H9 (cell line): ENCODE measurements at regions not wholly inside any gene's neighbourhood (a gene's known extent, or its start where the extent isn't known, plus 50 kb on each side); places are given as distances from the start of the nearest gene placed in this dataset.

Experiments used
- DNase-seq: peaks from one replicate; pipeline ENCODE4 v3.0.0-alpha.2; 2017
- H2AFZ ChIP-seq: one replicate; pipeline ENCODE4 v1.6.1; 2013; ENCODE audit warnings: mild to moderate bottlenecking, low read length, control low read depth, moderate library complexity
- H2AK5ac ChIP-seq: 2 replicates; pipeline ENCODE4 v1.6.1; 2013; ENCODE audit warnings: low read length, control low read depth, mixed read lengths; ENCODE audit not compliant: insufficient read length
- H2BK120ac ChIP-seq: one replicate; pipeline ENCODE4 v1.6.1; 2013; ENCODE audit warnings: low read depth, mild to moderate bottlenecking, low read length, control low read depth, inconsistent platforms; ENCODE audit not compliant: poor library complexity, severe bottlenecking
- H2BK12ac ChIP-seq: 2 replicates; pipeline ENCODE4 v1.6.1; 2013; ENCODE audit warnings: low read length, control low read depth, mixed read lengths, low read depth; ENCODE audit not compliant: insufficient read length
- H2BK15ac ChIP-seq: 2 replicates; pipeline ENCODE4 v1.6.1; 2013; ENCODE audit warnings: low read depth, low read length, control low read depth
- H2BK20ac ChIP-seq: one replicate; pipeline ENCODE4 v1.6.1; 2013; ENCODE audit warnings: low read depth, mild to moderate bottlenecking, low read length, control low read depth, inconsistent platforms; ENCODE audit not compliant: poor library complexity, severe bottlenecking
- H2BK5ac ChIP-seq: 2 replicates; pipeline ENCODE4 v1.6.1; 2013; ENCODE audit warnings: low read length, control low read depth, mixed read lengths; ENCODE audit not compliant: insufficient read length
- H3K14ac ChIP-seq: 2 replicates; pipeline ENCODE4 v1.6.1; 2013; ENCODE audit warnings: low read length, control low read depth; ENCODE audit not compliant: insufficient read depth
- H3K18ac ChIP-seq: 2 replicates; pipeline ENCODE4 v1.6.1; 2013; ENCODE audit warnings: low read depth, mild to moderate bottlenecking, mixed read lengths, low read length, control low read depth; ENCODE audit not compliant: insufficient read length
- H3K23ac ChIP-seq: 2 replicates; pipeline ENCODE4 v1.6.1; 2013; ENCODE audit warnings: low read length, control low read depth, mixed read lengths, low read depth; ENCODE audit not compliant: insufficient read length
- H3K23me2 ChIP-seq: 2 replicates; pipeline ENCODE4 v1.6.1; 2013; ENCODE audit warnings: low read depth, mild to moderate bottlenecking, mixed read lengths, low read length, control low read depth; ENCODE audit not compliant: insufficient read length, poor library complexity, severe bottlenecking
- H3K27ac ChIP-seq: 2 replicates; pipeline ENCODE4 v1.5.1; 2013; ENCODE audit warnings: low read length, control low read depth, mixed read lengths, low read depth; ENCODE audit not compliant: insufficient read length
- H3K27me3 ChIP-seq: 2 replicates; pipeline ENCODE4 v1.6.1; 2013; ENCODE audit warnings: low read length, control low read depth, inconsistent platforms; ENCODE audit not compliant: insufficient read depth
- H3K4ac ChIP-seq: 2 replicates; pipeline ENCODE4 v1.6.1; 2013; ENCODE audit warnings: low read depth, mild to moderate bottlenecking, control low read depth, inconsistent platforms, low read length, moderate library complexity
- H3K4me1 ChIP-seq: 2 replicates; pipeline ENCODE4 v1.6.1; 2013; ENCODE audit warnings: low read length, control low read depth, inconsistent platforms; ENCODE audit not compliant: insufficient read depth
- H3K4me2 ChIP-seq: 2 replicates; pipeline ENCODE4 v1.6.1; 2013; ENCODE audit warnings: low read length, control low read depth, mixed read lengths; ENCODE audit not compliant: insufficient read length, insufficient read depth
- H3K56ac ChIP-seq: 2 replicates; pipeline ENCODE4 v1.6.1; 2013; ENCODE audit warnings: low read depth, mild to moderate bottlenecking, mixed read lengths, low read length, control low read depth; ENCODE audit not compliant: insufficient read length
- H3K79me1 ChIP-seq: 2 replicates; pipeline ENCODE4 v1.6.1; 2013; ENCODE audit warnings: low read depth, mild to moderate bottlenecking, moderate library complexity, low read length, control low read depth, inconsistent platforms; ENCODE audit not compliant: insufficient read depth, poor library complexity, severe bottlenecking
- H3K79me2 ChIP-seq: 2 replicates; pipeline ENCODE4 v1.6.1; 2013; ENCODE audit warnings: low read length, control low read depth, inconsistent platforms; ENCODE audit not compliant: insufficient read depth
- H3K9ac ChIP-seq: 2 replicates; pipeline ENCODE4 v1.6.1; 2013; ENCODE audit warnings: low read length, control low read depth, mixed read lengths; ENCODE audit not compliant: insufficient read length; ENCODE audit errors: extremely low read depth
- H3K9me3 ChIP-seq: one replicate; pipeline ENCODE4 v1.6.1; 2013; ENCODE audit warnings: low read depth, low read length, inconsistent platforms; ENCODE audit not compliant: control insufficient read depth
- H3T11ph ChIP-seq: one replicate; pipeline ENCODE4 v1.6.1; 2013; ENCODE audit warnings: mild to moderate bottlenecking, low read length, control low read depth, inconsistent platforms
- H4K20me1 ChIP-seq: one replicate; pipeline ENCODE4 v1.6.1; 2013; ENCODE audit not compliant: control insufficient read depth, insufficient read length, insufficient read depth
- H4K5ac ChIP-seq: 2 replicates; pipeline ENCODE4 v1.6.1; 2013; ENCODE audit warnings: low read depth, mild to moderate bottlenecking, mixed read lengths, low read length, control low read depth; ENCODE audit not compliant: insufficient read length
- H4K8ac ChIP-seq: replicated peaks from 2 replicates; pipeline ENCODE4 v1.6.1; 2013; ENCODE audit warnings: low read length, control low read depth, mixed read lengths, low read depth; ENCODE audit not compliant: insufficient read length
- H4K91ac ChIP-seq: 2 replicates; pipeline ENCODE4 v1.6.1; 2013; ENCODE audit warnings: low read depth, mild to moderate bottlenecking, moderate library complexity, mixed read lengths, low read length, control low read depth; ENCODE audit not compliant: insufficient read length
- H3K27ac Mint-ChIP-seq, 3 experiments: 2 replicates in 2 of 3; 3 replicates in 1 of 3; pipeline ENCODE4 v1.8.0; 2020 to 2021; ENCODE audit warnings: mixed read lengths in 3 of 3, mild to moderate bottlenecking in 1 of 3, moderate library complexity in 1 of 3
- H3K27me3 Mint-ChIP-seq: 2 replicates; pipeline ENCODE4 v1.8.0; 2021; ENCODE audit warnings: low read depth, mild to moderate bottlenecking, moderate library complexity, mixed read lengths
- H3K36me3 Mint-ChIP-seq, 3 experiments: 2 replicates in 2 of 3; 3 replicates in 1 of 3; pipeline ENCODE4 v1.8.0; 2020 to 2021; ENCODE audit warnings: low read depth in 3 of 3, mixed read lengths in 3 of 3; ENCODE audit not compliant: insufficient read depth in 1 of 3
- H3K4me1 Mint-ChIP-seq, 2 experiments: 2 replicates each; pipeline ENCODE4 v1.8.0; 2020; ENCODE audit warnings: mixed read lengths in 2 of 2
- H3K4me3 Mint-ChIP-seq, 2 experiments: 2 replicates in 1 of 2; 3 replicates in 1 of 2; pipeline ENCODE4 v1.8.0; 2020 to 2021; ENCODE audit warnings: mild to moderate bottlenecking in 2 of 2, mixed read lengths in 2 of 2, moderate library complexity in 1 of 2
- H3K9me3 Mint-ChIP-seq, 2 experiments: 2 replicates in 1 of 2; 3 replicates in 1 of 2; pipeline ENCODE4 v1.8.0; 2020; ENCODE audit warnings: mild to moderate bottlenecking in 2 of 2, mixed read lengths in 2 of 2, moderate library complexity in 1 of 2
- CTCF ChIP-seq: fragments of 200-600 bp; sonication (generic); conservative IDR thresholded peaks from 3 replicates; pipeline ENCODE4 v1.8.0; 2021; ENCODE audit warnings: antibody characterized with exemption, mild to moderate bottlenecking

GRCh38 chr17:69874175-69874670, 200.8 kb upstream of the KCNJ16 start:
- no peak overlapping the region for H3K18ac ChIP-seq
- H3K9ac ChIP-seq = no peak overlapping the region
- peaks cover 2 to 3% of the 10 kb centered on the region in 2 experiments; a peak in 4 of 5 replicates for H3K9me3 Mint-ChIP-seq
- no peak overlapping the region for H2BK15ac ChIP-seq
- no peaks in the 10 kb centered on the region for H4K20me1 ChIP-seq
- no peak overlapping the region for H2BK120ac ChIP-seq
- no peak overlapping the region for H3K4me2 ChIP-seq
- peaks cover 10% of the 10 kb centered on the region for H3K4me1 ChIP-seq
- no peak overlapping the region for H2AK5ac ChIP-seq
- no peak overlapping the region for H3K4ac ChIP-seq
- H3K4me1 Mint-ChIP-seq = peaks cover 25 to 33% of the 10 kb centered on the region in 2 experiments
- no peak overlapping the region for H3K14ac ChIP-seq
- no peak overlapping the region for H2BK5ac ChIP-seq
- no peak for TF ChIP-seq CTCF
- H3K36me3 Mint-ChIP-seq = no peaks in the 10 kb centered on the region
- no peak overlapping the region for H3T11ph ChIP-seq
- H2BK12ac ChIP-seq = no peak overlapping the region
- no peak overlapping the region for H3K4me3 Mint-ChIP-seq
- no peak overlapping the region for H4K8ac ChIP-seq
- H3K27ac ChIP-seq = no peak overlapping the region
- no peak overlapping the region for H3K56ac ChIP-seq
- no peaks in the 10 kb centered on the region for H3K23me2 ChIP-seq
- H2BK20ac ChIP-seq = no peak overlapping the region
- no peaks in the 10 kb centered on the region for H3K27me3 ChIP-seq
- no peaks in the 10 kb centered on the region for H3K79me1 ChIP-seq
- peak overlapping the region in 1 of 3 experiments; percentile 62; a peak in 1 of 7 replicates for H3K27ac Mint-ChIP-seq
- no peak overlapping the region for H3K23ac ChIP-seq
- no peak overlapping the region for H4K91ac ChIP-seq
- H3K79me2 ChIP-seq = no peaks in the 10 kb centered on the region
- no peaks in the 10 kb centered on the region for H3K27me3 Mint-ChIP-seq
- H4K5ac ChIP-seq = no peak overlapping the region
- no peaks in the 10 kb centered on the region for H3K9me3 ChIP-seq
- no peak for DNase-seq
- H2AFZ ChIP-seq = no peak overlapping the region
